ENCODE measurements at regions not wholly inside any gene's neighbourhood (a gene's known extent, or its start where the extent isn't known, plus 50 kb on each side); places are given as distances from the start of the nearest gene placed in this dataset.
"Not testable (repeated sequence)": the region's sequence is repeated elsewhere in the genome, so short reads cannot be mapped to it uniquely, and the experiment has no call there.

- no peak for DNase-seq (ENCODE audit: extremely low spot score, unreplicated experiment)
- Mint-ChIP-seq H3K27me3 (ENCODE audit: unreplicated experiment) (no peaks in the 10 kb centered on the region), H3K27ac (ENCODE audit: unreplicated experiment) (no peak overlapping the region), H3K9me3 (ENCODE audit: unreplicated experiment) (peaks cover 13% of the 10 kb centered on the region), H3K4me1 (ENCODE audit: unreplicated experiment) (no peaks in the 10 kb centered on the region), H3K4me3 (ENCODE audit: unreplicated experiment) (no peak overlapping the region), H3K36me3 (ENCODE audit: unreplicated experiment) (no peaks in the 10 kb centered on the region)
- no peak for TF ChIP-seq CTCF (IDR thresholded peaks at IDR 0.05)
Measured at GRCh38 chrX:98296129-98296528, 1412.4 kb downstream of the RPA4 start.

- H3K27me3 Mint-ChIP-seq (ENCODE audit: unreplicated experiment), result no peaks in the 10 kb centered on the region
- no peak for DNase-seq (ENCODE audit: extremely low spot score, unreplicated experiment)
- no peaks in the 10 kb centered on the region for H3K36me3 Mint-ChIP-seq (ENCODE audit: unreplicated experiment)
- TF ChIP-seq CTCF (IDR thresholded peaks at IDR 0.05), result no peak
- H3K4me1 Mint-ChIP-seq (ENCODE audit: unreplicated experiment), result no peaks in the 10 kb centered on the region
- no peak overlapping the region for H3K4me3 Mint-ChIP-seq (ENCODE audit: unreplicated experiment)
- peaks cover 13% of the 10 kb centered on the region for H3K9me3 Mint-ChIP-seq (ENCODE audit: unreplicated experiment)
- H3K27ac Mint-ChIP-seq (ENCODE audit: unreplicated experiment), result no peak overlapping the region
Measured at GRCh38 chrX:98299785-98300184, 1416.1 kb downstream of the RPA4 start.

GRCh38 chrX:98300536-98300935 lies 1416.8 kb downstream of the RPA4 start:
- not testable (repeated sequence) for H3K27me3 Mint-ChIP-seq (ENCODE audit: unreplicated experiment); DNase-seq (ENCODE audit: extremely low spot score, unreplicated experiment); H3K4me3 Mint-ChIP-seq (ENCODE audit: unreplicated experiment); H3K4me1 Mint-ChIP-seq (ENCODE audit: unreplicated experiment); H3K27ac Mint-ChIP-seq (ENCODE audit: unreplicated experiment); H3K36me3 Mint-ChIP-seq (ENCODE audit: unreplicated experiment)
- H3K9me3 Mint-ChIP-seq (ENCODE audit: unreplicated experiment), result peaks cover 13% of the 10 kb centered on the region

GRCh38 chrX:98331407-98331806 lies 1447.7 kb downstream of the RPA4 start:
- TF ChIP-seq CTCF (IDR thresholded peaks at IDR 0.05), result no peak
- H3K4me1 Mint-ChIP-seq (ENCODE audit: unreplicated experiment), result no peaks in the 10 kb centered on the region
- peaks cover 10% of the 10 kb centered on the region for H3K9me3 Mint-ChIP-seq (ENCODE audit: unreplicated experiment)
- no peak overlapping the region for H3K27ac Mint-ChIP-seq (ENCODE audit: unreplicated experiment)
- H3K4me3 Mint-ChIP-seq (ENCODE audit: unreplicated experiment), result no peak overlapping the region
- no peaks in the 10 kb centered on the region for H3K36me3 Mint-ChIP-seq (ENCODE audit: unreplicated experiment)
- no peak for DNase-seq (ENCODE audit: extremely low spot score, unreplicated experiment)
- H3K27me3 Mint-ChIP-seq (ENCODE audit: unreplicated experiment), result no peaks in the 10 kb centered on the region

- Mint-ChIP-seq H3K36me3 (ENCODE audit: unreplicated experiment) (no peaks in the 10 kb centered on the region), H3K9me3 (ENCODE audit: unreplicated experiment) (peaks cover 25% of the 10 kb centered on the region), H3K27ac (ENCODE audit: unreplicated experiment) (no peak overlapping the region), H3K4me3 (ENCODE audit: unreplicated experiment) (no peak overlapping the region), H3K4me1 (ENCODE audit: unreplicated experiment) (no peaks in the 10 kb centered on the region), H3K27me3 (ENCODE audit: unreplicated experiment) (no peaks in the 10 kb centered on the region)
- DNase-seq (ENCODE audit: extremely low spot score, unreplicated experiment), result no peak
- no peak for TF ChIP-seq CTCF (IDR thresholded peaks at IDR 0.05)
Measured at GRCh38 chrX:98338544-98338943, 1454.8 kb downstream of the RPA4 start.

- Mint-ChIP-seq H3K4me3 (ENCODE audit: unreplicated experiment) (no peak overlapping the region), H3K27me3 (ENCODE audit: unreplicated experiment) (no peaks in the 10 kb centered on the region), H3K27ac (ENCODE audit: unreplicated experiment) (no peak overlapping the region), H3K4me1 (ENCODE audit: unreplicated experiment) (no peaks in the 10 kb centered on the region), H3K9me3 (ENCODE audit: unreplicated experiment) (peaks cover 13% of the 10 kb centered on the region), H3K36me3 (ENCODE audit: unreplicated experiment) (no peaks in the 10 kb centered on the region)
- TF ChIP-seq CTCF (IDR thresholded peaks at IDR 0.05), result no peak
- DNase-seq (ENCODE audit: extremely low spot score, unreplicated experiment), result no peak
Measured at GRCh38 chrX:98350940-98351339, 1467.2 kb downstream of the RPA4 start.

All from osteocyte (in vitro differentiated cells).